Osteoblast (primary cell): ENCODE measurements at regions not wholly inside any gene's neighbourhood (a gene's known extent, or its start where the extent isn't known, plus 50 kb on each side); places are given as distances from the start of the nearest gene placed in this dataset.

Source experiments
- DNase-seq: peaks from one replicate; pipeline ENCODE4 v3.0.0; 2011; ENCODE audit warnings: low spot score, mixed read lengths; ENCODE audit not compliant: insufficient read length; ENCODE audit errors: missing footprints
- H2AFZ ChIP-seq: 2 replicates; pipeline ENCODE4 v1.6.0; 2011; ENCODE audit warnings: mild to moderate bottlenecking, low read length
- H3K27ac ChIP-seq: 2 replicates; pipeline ENCODE4 v1.5.1; 2011; ENCODE audit warnings: mild to moderate bottlenecking, low read depth, low read length, moderate library complexity
- H3K27me3 ChIP-seq: 2 replicates; pipeline ENCODE4 v1.6.0; 2012; ENCODE audit warnings: mild to moderate bottlenecking, control low read depth, inconsistent platforms, low read length, moderate library complexity; ENCODE audit not compliant: insufficient read depth
- H3K36me3 ChIP-seq: 2 replicates; pipeline ENCODE4 v1.5.1; 2011; ENCODE audit warnings: mild to moderate bottlenecking, low read length, control low read depth, moderate library complexity; ENCODE audit not compliant: insufficient read depth
- H3K4me1 ChIP-seq: 2 replicates; pipeline ENCODE4 v1.5.1; 2011; ENCODE audit warnings: mild to moderate bottlenecking, low read length, control low read depth, moderate library complexity; ENCODE audit not compliant: insufficient read depth
- H3K4me2 ChIP-seq: 2 replicates; pipeline ENCODE4 v1.6.0; 2011; ENCODE audit warnings: mild to moderate bottlenecking, low read length; ENCODE audit not compliant: insufficient read depth
- H3K4me3 ChIP-seq: fragments of 200-600 bp; sonication (generic); 3 replicates; pipeline ENCODE4 v1.5.1; 2012; ENCODE audit warnings: mild to moderate bottlenecking, low read length, inconsistent platforms; ENCODE audit not compliant: insufficient read depth
- H3K79me2 ChIP-seq: 2 replicates; pipeline ENCODE4 v1.6.0; 2012; ENCODE audit warnings: mild to moderate bottlenecking, low read length, control low read depth, inconsistent platforms; ENCODE audit not compliant: insufficient read depth
- H3K9me3 ChIP-seq: 2 replicates; pipeline ENCODE4 v1.5.1; 2011; ENCODE audit warnings: low read depth, low read length, control low read depth
- H4K20me1 ChIP-seq: 2 replicates; pipeline ENCODE4 v1.6.0; 2012; ENCODE audit warnings: mild to moderate bottlenecking, low read length, control low read depth; ENCODE audit not compliant: insufficient read depth
- TF ChIP-seq, protein P1 (sequence below): IDR thresholded peaks from 2 replicates; pipeline ENCODE4 v1.5.1; 2011; ENCODE audit warnings: mild to moderate bottlenecking, low read depth, low read length, moderate library complexity; ENCODE audit errors: extremely low read depth

DNA sequence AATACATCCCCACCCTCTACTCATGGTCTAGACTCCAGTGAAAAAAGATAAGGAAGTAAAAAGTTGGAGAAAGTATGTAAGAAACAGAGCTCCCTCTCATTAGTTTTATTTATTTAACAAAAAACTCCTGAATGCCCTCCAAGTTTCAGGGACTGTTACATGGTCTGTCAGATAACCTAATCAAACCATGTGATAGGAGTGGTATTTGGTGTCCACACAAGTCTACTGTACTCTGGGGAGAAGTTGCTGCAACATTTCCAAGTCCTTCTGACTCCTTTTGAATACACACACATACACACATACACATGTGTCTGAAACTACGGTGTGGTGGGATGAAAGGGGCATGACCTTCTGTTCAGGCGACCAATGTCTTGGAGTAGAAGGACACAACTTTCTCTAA is 320.0 kb downstream of the ADGRG6 start:
- H3K27ac ChIP-seq = no peak overlapping the region
- no peaks in the 10 kb centered on the region for H4K20me1 ChIP-seq
- H3K4me1 ChIP-seq = no peaks in the 10 kb centered on the region
- H3K79me2 ChIP-seq = no peaks in the 10 kb centered on the region
- peaks cover 12% of the 10 kb centered on the region for H3K27me3 ChIP-seq
- H3K4me3 ChIP-seq = no peak overlapping the region
- no peak for DNase-seq
- H2AFZ ChIP-seq = no peak overlapping the region
- no peaks in the 10 kb centered on the region for H3K9me3 ChIP-seq
- no peaks in the 10 kb centered on the region for H3K36me3 ChIP-seq
- TF ChIP-seq, protein P1, sequence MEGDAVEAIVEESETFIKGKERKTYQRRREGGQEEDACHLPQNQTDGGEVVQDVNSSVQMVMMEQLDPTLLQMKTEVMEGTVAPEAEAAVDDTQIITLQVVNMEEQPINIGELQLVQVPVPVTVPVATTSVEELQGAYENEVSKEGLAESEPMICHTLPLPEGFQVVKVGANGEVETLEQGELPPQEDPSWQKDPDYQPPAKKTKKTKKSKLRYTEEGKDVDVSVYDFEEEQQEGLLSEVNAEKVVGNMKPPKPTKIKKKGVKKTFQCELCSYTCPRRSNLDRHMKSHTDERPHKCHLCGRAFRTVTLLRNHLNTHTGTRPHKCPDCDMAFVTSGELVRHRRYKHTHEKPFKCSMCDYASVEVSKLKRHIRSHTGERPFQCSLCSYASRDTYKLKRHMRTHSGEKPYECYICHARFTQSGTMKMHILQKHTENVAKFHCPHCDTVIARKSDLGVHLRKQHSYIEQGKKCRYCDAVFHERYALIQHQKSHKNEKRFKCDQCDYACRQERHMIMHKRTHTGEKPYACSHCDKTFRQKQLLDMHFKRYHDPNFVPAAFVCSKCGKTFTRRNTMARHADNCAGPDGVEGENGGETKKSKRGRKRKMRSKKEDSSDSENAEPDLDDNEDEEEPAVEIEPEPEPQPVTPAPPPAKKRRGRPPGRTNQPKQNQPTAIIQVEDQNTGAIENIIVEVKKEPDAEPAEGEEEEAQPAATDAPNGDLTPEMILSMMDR = no peak
- no peak overlapping the region for H3K4me2 ChIP-seq

DNA sequence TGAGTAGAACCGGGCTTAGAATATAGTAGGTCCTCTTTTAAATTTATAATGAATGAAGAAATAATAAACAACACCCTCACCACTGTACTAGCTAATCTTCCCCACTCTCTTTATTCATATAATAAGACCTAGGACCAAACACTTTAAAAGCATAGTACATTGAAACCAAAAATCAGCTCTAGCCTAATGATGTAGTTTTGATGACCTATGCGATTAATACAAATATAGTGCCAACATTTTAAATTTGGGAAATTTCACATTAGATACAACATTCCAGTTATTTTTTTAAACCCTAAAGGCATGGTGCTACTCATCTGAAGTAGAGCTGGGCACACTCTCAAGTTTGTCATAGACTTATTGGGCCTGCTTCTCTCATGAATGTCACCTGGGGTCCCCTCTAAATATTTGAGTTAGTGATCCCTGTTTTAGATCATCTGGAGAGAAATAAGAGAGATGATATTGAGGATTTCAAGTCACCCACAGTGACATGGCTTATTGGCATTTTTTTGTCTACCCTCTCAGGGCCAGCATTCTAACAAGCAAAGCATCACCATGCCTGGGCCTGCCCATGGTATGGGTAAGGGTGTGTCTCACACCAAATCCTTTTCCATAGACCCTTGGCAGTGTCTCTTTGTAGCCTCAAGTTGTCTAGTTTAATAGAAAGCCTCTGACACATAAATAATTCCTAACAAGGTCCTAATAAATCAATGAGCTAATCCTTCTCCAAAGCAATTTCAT is 319.8 kb downstream of the HIVEP2 start:
- Histone ChIP-seq H3K4me3 (no peak overlapping the region), H2AFZ (no peak overlapping the region), H3K9me3 (no peaks in the 10 kb centered on the region), H3K36me3 (no peaks in the 10 kb centered on the region), H3K27me3 (peaks cover 7% of the 10 kb centered on the region), H3K4me1 (no peaks in the 10 kb centered on the region), H4K20me1 (no peaks in the 10 kb centered on the region), H3K4me2 (no peak overlapping the region), H3K27ac (no peak overlapping the region), H3K79me2 (no peaks in the 10 kb centered on the region)
- TF ChIP-seq, protein P1 = no peak
- DNase-seq = no peak

DNA sequence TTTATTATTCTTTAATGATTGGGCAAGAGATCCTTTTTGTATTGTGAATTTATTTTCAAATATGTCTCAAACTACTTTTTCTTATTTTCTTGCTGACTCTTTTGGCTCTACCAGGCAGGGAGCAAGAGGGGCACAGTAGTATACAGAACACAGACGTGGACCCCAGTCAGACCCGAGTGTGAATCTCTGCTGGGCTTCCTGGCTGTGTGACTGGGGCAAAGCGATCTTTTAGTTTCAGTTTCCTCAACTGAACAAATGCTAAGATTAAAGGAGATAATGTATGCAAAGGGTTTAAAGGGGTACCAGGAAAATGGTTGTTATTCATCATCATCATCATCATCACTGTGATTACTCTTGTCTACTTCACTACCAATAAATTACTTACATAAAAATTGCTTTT is 317.5 kb downstream of the HIVEP2 start:
- DNase-seq = no peak
- no peaks in the 10 kb centered on the region for H3K9me3 ChIP-seq
- H3K4me1 ChIP-seq = no peaks in the 10 kb centered on the region
- H3K79me2 ChIP-seq = no peaks in the 10 kb centered on the region
- peak overlapping the region; percentile 66 for H3K4me2 ChIP-seq
- H3K27me3 ChIP-seq = peaks cover 7% of the 10 kb centered on the region
- peak overlapping the region; percentile 56 for H2AFZ ChIP-seq
- H3K36me3 ChIP-seq = no peaks in the 10 kb centered on the region
- TF ChIP-seq, protein P1 = no peak
- H3K4me3 ChIP-seq = peak overlapping the region; percentile 53
- no peak overlapping the region for H3K27ac ChIP-seq
- H4K20me1 ChIP-seq = no peaks in the 10 kb centered on the region

DNA sequence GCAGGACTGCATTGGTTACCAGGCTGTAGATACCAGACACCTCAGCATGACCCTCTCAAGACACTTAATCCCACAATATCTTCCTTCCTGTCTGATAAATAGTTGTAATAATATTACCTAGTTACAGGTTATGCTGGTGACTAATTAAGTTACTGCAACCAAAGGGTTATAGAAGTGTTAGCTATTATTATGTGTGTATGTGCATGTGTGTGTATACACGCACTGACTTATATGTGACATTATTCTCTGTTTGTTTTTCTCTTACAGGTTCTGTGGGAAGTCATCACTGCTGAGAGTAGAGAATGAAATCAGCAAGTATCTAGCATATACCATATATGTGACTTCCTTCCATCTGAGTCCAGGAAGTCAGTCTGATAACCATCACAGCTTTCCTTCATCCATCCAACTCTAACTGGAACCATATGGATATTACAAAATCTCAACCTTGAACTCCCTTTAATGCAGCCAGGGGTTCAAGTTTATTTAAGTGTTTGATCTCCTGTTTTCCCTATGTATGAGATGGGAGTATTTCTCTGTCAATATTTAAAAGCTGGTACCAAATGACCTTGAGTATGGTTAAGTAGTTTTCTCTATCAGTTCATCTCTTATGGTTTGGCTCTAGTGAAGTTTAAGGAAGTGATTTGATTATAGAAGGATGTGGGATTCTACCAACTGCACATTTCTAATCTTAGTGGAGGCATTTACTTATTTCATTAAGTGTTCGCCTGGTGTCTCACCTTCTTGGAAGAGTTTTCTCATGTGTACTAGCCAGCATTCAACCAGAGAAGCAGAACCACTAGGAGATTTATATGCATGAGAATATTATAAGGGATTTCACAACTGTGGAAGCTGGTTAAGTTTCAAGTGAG is 313.2 kb downstream of the HIVEP2 start:
- no peak for DNase-seq
- Histone ChIP-seq H3K4me3 (no peak overlapping the region), H3K36me3 (no peaks in the 10 kb centered on the region), H3K27ac (no peak overlapping the region), H3K79me2 (no peaks in the 10 kb centered on the region), H2AFZ (no peak overlapping the region), H4K20me1 (no peaks in the 10 kb centered on the region), H3K4me1 (peaks cover 8% of the 10 kb centered on the region), H3K9me3 (no peaks in the 10 kb centered on the region), H3K27me3 (no peaks in the 10 kb centered on the region), H3K4me2 (no peak overlapping the region)
- TF ChIP-seq, protein P1 = no peak
